Activated CD8-positive, alpha-beta memory T cell treated with anti-CD3 and anti-CD28 coated beads for 4 hours (primary cell): ENCODE measurements at regions not wholly inside any gene's neighbourhood (a gene's known extent, or its start where the extent isn't known, plus 50 kb on each side); places are given as distances from the start of the nearest gene placed in this dataset.

Experiments used
- DNase-seq, 2 donors: peaks; one replicate each; pipeline ENCODE4 v3.0.0-alpha.2; 2020; ENCODE audit warnings: low read depth in 2 of 2

DNA sequence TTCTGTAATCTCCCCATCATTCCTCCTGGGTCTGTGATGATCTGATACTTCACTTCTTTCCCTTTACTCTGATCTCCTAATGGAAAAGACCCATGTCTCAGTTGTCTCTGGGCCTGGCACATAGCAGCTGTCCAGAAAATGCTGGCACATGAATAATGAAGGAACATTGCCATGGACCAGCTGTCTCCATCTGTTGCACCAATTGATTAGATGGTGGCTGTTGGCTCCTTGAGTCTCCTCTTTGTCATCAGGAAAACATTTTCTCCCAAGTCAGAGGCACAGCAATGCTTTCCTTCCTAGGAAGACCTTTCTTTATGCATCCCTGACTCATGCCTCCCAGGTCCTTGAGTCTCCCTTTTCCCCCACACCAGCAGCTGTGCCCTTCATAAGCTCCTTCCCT is 286.2 kb upstream of the CXCR4 start:
- DNase-seq: no peak

DNA sequence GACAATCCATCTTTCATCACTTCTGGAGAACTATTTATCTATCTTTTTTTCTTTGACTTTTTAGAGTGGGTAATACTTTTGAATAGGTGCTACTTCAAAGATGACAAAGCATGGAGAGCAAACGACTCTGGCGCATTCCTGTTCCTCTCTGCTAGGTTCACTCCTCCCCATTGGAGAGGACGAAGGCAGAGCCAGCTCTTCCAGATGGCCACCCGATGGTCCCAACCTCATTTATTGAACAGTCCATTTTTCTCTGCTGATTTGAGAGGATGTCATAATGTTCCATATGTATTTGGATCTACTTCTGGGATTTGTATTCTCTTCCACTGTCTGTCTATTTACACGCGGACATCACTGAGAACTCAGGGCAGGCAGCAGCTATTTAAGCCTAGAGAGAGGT is 284.3 kb upstream of the CXCR4 start:
- DNase-seq: no peak

DNA sequence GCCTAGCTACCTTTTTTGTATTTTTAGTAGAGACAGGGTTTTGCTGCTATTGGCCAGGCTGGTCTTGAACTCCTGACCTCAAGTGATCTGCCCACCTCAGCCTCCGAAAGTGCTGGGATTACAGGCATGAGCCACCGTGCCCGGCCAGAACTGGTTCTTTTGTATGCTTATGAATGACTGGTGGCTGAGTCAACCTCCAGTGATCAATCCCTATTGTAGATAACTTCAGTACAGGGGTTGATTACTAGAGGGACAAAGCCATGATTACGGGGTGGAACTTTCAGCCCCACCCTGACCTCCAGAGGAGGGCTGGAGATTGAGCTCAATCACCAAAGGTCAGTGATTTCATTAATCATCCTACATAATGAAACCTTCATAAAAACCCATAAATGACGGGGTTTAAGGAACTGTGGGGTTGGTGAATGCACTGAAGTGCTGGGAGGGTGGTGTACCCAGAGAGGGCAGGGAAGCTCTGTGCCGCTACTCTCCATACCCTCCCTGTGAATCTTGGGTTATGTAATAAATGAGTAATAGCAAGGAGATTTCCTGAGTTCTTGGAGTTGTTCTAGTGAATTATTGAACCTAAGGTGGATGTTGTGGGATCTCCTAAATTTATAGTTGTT is 281.8 kb upstream of the CXCR4 start:
- no peak for DNase-seq

DNA sequence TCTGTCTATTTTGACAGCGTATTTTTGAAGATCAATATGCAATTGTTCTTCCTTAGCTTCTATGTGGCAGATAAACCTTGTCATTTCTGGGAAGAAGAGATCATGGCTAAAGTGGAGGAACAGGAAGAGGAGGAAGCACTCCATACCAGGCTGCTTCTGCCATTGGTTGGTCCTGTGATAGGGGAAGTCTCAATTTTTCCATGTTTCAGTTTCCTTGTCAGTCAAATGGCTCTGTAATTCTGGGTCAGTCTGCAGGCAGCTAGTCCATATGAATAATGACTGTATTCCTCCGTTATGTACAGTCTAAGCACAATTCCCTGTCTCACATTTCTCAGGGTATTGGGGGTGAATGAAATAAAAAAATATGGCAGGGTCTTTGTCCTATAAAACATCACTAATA is 277.6 kb upstream of the CXCR4 start:
- no peak for DNase-seq

DNA sequence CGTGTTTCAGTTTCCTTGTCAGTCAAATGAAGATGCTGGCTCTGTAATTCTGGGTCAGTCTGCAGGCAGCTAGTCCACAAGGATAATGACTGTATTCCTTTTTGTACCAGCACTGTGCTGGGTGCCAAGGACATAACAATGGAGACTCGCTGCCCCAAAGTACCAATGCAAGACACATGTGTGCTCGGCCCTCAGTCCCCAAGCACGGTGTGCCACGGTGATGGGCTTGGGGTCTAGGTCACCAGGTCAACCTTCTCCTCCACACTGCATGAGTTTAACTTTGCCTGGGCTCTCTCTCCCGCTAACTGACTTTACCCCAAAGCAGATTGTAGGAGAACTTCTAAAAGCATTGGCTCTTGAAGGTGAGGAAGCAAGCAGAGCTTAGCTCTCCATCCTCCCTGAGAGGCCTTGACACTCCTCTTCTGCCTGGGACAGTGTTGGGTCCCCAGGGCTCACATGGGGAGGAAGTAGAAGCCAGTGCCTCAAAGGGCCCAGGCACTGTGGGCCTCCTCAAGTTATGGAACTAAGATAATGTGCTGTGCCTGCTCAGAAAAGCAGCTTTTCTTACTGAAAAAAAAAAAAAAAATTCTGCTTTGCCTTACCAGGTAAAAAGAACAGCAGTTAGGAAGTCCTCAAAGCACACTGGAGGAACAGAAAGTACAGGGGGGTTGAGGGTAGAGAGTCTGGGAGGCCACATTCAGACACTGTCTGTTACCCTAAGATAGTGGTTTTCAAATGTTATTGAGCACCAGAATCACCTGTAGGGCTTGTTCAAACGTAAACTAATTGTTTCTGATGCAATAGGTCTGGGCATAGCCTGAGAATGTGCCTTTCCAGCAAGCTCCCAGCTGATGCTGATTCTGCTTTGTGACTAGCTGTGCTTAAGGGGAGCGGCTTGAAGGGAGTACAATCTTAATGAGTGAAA is 276.4 kb upstream of the CXCR4 start:
- no peak for DNase-seq

DNA sequence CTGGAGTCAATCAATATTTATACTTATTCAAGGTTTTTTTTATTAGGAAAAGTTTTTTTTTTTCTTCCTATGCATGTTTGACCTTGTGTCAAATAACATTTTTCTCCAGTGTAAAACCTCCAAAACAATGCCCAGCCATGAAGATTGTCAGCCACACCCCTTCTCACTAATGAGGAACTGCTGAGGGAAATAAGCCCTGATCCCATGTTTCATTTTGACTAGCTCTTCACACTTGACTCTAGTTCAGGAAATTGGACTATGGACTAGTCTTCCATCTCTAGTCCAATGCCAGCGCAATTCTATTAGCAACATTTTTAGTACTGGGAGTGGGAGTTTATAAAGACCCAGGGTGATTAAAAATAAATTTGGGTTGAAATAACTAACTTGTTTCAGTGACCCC is 275.6 kb upstream of the CXCR4 start:
- DNase-seq: no peak

DNA sequence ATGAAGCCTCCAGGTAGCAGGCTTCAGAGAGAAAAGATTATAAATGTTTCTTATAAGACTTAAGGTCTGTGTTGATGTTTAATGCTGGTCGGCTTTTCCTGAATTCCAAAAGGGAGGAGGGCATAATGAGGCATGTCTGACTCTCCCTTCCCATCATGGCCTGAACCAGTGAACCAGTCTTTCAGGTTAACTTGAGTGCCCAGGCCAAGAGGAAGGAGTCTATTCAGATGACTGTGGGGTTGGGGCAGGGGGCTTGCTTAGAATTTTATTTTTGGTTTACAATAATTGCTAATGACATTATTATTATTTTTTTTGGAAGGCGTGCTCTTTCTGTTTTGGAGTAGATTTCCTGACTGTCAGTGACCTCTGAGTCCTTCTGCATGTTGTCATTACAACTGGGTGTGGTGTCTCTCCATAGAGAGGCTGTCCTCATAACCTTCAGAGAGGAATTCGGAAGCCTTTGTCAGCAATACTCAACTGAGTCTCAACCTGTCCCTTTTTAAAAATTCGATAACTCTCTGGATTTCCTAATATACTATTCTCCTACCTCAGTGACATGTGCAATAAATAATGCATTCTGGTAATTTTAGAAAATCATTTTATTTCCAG is 275.1 kb upstream of the CXCR4 start:
- DNase-seq: no peak

DNA sequence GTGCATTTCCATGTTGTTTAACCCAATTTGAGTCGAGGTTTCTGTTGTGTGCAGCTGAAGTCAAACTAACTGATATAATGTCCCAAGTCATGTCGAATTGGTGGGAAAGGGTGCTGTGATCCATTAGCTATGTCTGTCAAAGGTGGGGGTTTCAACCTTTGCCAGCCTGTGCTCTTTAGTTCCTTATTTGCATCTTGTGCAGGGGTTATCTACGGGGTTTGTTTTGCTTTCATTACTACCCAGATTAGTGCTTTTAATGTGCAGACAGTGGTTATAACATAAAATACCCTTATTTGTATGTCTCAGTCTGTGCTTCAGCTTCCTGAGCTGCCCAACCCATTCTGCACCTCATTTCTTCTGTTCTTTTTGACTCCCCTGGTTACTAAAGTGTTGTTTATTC is 271.9 kb upstream of the CXCR4 start:
- no peak for DNase-seq

DNA sequence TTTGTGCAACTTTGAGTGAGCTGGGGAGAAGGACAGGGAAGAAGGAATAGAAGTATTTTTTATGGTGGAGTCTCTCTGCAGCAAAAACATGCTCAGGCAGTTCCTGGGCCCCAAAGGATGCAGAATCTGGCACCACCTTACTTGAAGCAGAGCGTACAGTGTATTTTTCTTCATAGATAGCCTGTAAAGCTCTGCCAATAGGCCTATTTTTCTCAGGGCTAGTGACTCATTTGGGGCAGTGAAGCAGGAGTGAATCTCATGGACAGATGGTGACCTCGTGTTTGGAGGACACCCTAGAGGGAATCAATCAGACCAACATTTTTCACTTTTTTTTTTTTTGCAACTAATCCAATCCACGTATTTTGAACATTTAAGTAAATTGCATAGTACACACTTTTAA is 268.1 kb upstream of the CXCR4 start:
- DNase-seq: no peak

DNA sequence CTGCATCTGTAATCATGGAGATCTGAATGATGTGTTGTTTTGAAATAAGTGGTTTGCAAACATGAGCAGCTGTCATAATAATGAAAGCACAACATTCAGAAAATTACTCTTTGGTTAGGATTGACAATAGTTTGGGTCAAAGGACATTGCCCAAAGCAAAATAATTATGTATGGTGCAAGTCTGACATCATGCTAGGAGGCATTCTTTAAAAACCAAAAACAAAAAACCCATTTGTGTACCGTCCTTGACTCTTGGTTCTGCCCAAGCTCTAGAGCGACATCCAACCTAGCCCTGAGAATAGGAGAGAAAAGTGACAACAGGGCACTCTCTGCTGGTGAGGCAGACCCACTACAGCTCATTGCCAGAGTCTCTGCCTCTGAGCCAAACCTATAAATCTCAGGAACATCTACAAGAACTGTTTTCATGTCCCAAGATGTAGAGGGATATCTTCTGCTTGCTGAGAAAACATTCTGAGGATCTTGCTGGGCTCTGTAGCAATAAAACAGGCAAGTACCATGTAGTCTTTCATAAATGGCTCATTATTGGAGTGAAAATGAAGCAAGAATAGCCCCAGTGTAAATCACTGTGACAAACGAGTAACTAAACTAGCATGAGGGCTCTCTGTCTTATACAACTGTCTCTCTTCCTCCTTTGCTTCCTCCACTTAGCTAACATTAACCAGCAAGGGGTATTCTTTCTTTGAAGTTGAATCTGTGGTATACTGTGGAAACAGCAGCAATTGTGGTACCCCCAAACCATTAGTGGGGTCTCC is 266.8 kb upstream of the CXCR4 start:
- DNase-seq: peak; percentile 17 to 21

DNA sequence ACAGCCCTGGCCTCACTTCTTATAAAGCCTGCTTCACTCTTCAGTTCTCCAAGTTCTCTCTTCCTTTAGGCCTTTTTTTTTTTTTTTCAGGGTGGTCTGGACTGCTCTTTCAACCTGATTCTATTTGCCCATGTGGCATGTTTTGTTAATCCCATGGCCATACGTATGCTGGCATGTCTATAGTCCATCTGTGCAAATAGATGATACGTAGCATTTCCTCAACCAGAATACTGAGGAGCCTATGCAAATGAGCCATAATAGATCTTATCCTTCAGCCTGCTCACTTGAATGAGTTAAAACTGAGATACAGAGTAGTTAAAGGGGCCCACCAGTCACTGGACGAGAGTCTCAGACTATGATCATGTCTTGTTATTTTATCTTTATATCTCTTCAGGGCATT is 265.2 kb upstream of the CXCR4 start:
- DNase-seq: no peak

DNA sequence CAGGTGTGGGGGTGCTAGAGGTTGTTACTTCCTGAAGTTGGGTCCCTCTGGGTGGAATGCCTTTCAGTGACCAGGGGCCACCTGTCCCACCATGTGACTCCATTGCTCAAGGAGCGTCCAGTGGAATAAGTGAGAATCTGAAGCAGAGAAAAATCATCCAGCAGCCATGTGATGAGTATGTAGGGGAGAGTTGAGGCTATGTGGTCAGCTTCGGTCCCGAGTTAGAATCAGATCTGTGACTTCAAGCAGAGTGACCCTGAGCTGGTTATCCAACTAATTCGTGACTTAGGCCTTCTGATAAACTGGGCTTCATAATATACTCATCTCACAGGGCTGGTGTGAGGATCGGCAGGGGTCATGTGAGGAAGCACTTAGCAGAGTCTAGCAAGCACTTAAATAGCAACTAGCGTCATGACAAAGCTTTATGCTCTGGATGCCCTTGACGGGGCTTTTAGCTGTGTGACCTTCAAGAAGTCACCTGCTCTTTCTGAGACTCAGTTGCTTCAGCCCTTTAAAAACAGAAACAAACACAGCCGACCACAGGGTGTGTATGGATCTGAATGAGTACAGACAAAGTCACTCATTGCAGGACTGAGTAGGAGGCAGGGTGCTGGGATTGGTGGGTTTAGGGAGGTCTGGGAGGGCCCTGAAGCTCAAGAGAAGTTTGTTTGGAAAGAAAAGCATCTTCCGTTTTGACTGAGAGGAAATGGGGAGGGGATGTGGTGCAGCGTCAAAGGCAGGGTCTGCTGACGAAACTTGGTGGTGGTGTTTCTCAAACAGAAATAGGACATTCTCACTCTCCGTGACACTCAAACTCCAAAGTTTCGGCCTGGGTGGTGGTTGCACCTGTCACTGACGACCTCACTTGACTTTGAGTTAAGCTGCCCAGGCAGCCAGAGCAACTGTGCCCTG is 264.0 kb upstream of the CXCR4 start:
- peak; percentile 10 to 29 for DNase-seq

DNA sequence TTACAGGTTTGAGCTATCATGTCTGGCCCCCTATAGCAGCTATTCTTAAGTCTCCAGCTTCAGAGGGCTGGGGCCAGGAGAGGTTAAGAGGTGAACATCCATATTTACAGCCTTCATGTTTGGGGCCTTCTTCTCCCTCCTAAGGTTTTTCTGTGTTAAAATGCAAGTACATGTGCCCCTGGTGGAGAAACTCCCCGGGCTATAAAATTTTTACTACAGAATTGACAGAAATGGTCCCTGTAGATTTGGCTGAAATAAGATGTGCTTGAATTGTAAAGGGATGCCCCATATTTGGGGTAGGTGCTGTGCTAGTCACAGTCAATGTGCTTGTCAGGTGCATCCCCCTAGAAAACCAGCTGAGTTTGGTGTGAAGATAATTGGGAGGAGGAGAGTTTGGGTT is 263.3 kb upstream of the CXCR4 start:
- no peak for DNase-seq

DNA sequence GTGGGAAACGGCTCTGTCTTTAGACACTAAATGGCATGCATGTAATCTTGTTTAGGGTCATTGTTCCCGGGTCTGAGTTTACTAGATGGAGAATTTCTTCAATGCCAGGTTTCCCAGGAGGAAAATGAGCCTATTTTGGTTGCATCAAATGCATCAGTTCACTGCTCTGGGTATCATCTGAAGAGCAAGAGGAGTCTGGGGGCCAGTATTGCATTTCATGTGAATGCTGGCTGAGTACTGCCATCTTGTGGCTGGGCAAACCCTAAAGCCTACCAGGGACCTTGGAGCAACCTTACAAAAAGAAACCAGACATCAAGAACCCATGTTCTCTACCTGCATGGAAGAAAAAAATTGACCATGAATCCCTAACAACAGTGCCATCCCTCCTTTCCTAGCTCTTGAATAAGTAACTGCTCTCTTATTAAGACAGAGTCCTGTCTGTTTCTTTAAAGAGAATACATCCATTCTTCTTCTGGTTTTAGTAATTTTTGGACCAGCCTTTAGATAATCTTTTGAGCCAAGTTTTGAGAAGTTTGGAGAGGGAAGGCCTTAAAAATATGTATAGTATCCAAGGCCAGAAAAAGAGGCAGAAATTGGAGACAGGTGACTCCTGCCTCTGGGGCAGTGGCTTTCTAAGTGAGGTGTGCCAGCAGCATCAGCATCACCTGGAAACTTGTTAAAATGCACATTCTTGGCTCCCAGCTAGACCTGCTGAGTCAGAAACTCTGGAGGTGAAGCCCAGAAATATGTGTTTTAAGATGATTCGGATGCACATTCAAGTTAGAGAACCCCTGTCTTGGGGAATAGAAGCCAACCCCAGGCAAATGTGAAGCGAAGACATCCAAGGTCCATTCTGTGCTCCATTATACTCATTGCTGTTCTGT is 261.0 kb upstream of the CXCR4 start:
- DNase-seq: peak; percentile 47 to 57

DNA sequence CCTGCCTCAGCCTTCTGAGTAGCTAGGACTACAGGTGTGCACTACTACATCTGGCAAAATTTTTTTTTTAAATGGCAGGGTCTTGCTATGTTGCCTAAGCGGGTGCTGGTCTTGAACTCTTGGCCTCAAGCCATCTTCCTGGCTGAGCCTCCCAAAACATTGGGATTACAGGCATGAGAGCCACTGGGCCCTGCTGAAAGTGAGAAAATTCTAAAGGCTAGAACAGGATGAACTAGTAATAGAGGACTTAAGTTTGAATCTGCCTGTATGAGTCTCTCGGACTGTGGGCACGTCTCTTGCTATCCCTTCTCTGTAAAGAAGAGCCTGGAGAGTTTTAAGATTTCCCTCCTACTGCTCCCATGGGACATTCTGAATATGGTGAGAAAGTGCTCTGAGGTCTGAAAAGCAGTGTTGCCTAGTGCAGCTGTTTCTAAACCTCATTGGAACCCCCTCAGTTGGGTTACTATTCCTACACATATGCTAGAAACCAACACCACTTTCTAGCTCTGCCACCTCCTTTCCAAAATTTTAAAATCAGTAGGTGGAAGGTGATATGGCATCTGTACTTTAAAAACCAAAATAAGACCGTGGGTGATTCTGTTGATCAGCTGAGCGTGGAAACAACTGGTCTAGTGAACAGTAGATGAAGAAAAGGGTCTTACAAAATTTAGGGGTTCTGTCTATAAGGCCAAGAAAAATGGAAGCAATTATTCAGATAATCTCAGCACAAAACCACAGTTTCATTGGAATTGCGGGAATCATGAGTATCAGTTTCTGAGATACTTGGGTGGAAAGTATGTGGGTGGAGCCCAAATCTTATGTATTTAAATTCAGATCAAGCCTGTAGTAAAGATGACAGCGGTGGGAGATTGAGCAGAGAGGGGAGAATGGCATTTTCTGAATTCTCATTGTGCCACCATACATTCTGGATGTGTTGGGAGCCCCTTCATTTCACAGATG is 259.8 kb upstream of the CXCR4 start:
- DNase-seq: no peak

DNA sequence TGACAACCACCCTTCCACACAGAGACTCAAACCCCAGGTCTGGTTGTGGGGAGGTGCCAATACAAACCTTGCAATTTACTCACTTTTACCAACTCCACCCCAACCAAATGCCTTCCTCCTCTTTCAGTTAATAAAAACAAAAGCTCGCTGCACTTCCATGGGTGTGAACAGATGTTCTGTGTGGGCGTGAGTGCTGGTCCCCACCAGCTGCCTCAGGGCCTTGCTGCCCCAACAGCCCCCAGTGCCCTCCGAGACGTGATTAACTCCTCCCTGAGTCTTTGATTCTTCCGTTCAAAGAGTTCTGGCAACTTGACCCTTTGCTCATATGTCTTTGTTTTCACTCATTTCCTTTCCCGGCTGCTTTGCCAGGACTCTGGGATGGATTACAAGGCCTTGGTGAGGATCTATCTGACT is 258.9 kb upstream of the CXCR4 start:
- DNase-seq: no peak

DNA sequence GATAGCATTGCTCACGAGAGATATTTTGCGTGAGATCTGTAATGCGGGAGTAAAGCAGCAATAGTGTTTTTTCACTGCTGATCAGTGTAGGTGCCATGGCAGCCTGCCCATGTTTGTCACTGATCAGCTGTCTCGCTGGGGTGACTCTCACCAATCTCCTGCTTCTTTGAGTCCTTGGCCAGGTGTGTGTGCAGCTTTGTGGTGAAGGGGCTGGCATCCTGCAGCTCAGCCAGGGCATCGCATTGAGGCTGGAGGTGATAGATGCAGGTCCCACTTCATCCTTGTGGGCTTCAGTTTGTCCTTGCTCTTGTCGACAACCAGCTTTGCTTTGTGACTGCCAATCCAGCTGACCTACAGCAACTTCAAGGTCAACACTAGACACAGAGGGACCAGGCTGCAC is 258.3 kb upstream of the CXCR4 start:
- no peak for DNase-seq

DNA sequence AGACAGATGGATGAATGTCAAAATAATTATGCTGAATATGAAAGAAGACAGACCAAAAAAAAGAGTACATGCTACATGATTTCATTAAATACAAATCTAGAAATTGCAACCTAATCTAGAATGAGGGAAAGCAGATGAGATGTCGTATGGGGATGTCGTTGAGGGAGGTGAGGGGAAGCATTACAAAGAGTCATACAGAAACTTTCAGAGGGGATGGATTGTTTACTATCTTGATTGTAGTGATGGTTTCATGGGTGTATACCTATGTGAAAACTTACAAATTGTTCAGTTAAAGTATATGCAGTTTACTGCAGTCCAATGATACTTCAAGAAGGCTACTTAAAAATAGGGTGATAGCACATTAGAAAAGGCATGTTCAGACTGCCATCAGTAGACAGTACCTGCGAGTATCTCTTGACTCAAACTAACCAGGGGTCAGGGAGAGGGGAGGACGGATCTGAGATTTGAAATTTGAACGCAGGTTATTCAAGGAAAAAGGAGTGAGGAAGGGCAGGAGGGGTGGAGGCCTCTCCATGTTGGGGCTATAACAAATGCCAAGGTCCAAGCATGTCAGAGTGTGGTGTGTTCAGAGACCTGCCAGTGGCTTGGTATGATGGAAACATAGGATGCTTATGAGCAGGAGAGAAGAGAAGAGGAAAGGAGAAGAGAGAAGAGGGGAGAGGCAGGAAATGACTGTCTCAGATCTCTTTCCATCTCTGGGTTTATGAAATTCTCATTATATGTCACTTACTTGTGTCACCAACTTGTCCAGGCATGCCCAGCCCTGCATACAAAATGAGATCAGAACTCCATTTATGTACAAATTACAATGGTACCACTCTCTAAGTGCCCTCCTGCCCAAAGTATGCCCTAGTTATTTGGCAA is 257.3 kb upstream of the CXCR4 start:
- no peak for DNase-seq
